Astrocyte (in vitro differentiated cells and primary cell): ENCODE measurements at regions not wholly inside any gene's neighbourhood (a gene's known extent, or its start where the extent isn't known, plus 50 kb on each side); places are given as distances from the start of the nearest gene placed in this dataset.
A peak's percentile ranks its signal among the peaks of the same experiment; 100 is the strongest.

Experiments
- DNase-seq: peaks from one replicate; pipeline ENCODE4 v3.0.0-alpha.2; 2010; ENCODE audit warnings: low read depth
- FAIRE-seq: peaks from 2 replicates; lab custom pipeline; 2011; peaks lifted over from hg19 to GRCh38; lab: Jason Lieb, UNC
- H2AFZ ChIP-seq: 2 replicates; pipeline ENCODE4 v1.6.0; 2012; ENCODE audit warnings: low read depth, low read length, inconsistent platforms
- H3K27ac ChIP-seq: 2 replicates; pipeline ENCODE4 v1.5.1; 2011; ENCODE audit warnings: low read depth, low read length, inconsistent platforms
- H3K27me3 ChIP-seq: 2 replicates; pipeline ENCODE4 v1.6.0; 2011; ENCODE audit warnings: low read length, inconsistent platforms; ENCODE audit not compliant: insufficient read depth
- H3K36me3 ChIP-seq: 2 replicates; pipeline ENCODE4 v1.5.1; 2011; ENCODE audit warnings: low read length, inconsistent platforms; ENCODE audit not compliant: insufficient read depth
- H3K4me1 ChIP-seq: 2 replicates; pipeline ENCODE4 v1.5.1; 2011; ENCODE audit warnings: low read length, inconsistent platforms; ENCODE audit not compliant: insufficient read depth
- H3K4me2 ChIP-seq: 2 replicates; pipeline ENCODE4 v1.6.0; 2012; ENCODE audit warnings: low read length, inconsistent platforms
- H3K4me3 ChIP-seq: 2 replicates; pipeline ENCODE4 v1.5.1; 2011; ENCODE audit warnings: low read depth, mild to moderate bottlenecking, low read length, inconsistent platforms; ENCODE audit not compliant: insufficient read depth
- H3K79me2 ChIP-seq: 2 replicates; pipeline ENCODE4 v1.6.0; 2012; ENCODE audit warnings: mild to moderate bottlenecking, low read length, inconsistent platforms; ENCODE audit not compliant: insufficient read depth
- H3K9ac ChIP-seq: 2 replicates; pipeline ENCODE4 v1.6.0; 2012; ENCODE audit warnings: mild to moderate bottlenecking, low read length, inconsistent platforms
- H3K9me3 ChIP-seq: 2 replicates; pipeline ENCODE4 v1.5.1; 2012; ENCODE audit warnings: low read depth, mild to moderate bottlenecking, low read length, inconsistent platforms; ENCODE audit not compliant: insufficient read depth
- H4K20me1 ChIP-seq: 2 replicates; pipeline ENCODE4 v1.6.0; 2012; ENCODE audit warnings: low read length, inconsistent platforms; ENCODE audit not compliant: insufficient read depth
- H3K27ac Mint-ChIP-seq: one replicate; pipeline ENCODE4 v1.8.0; 2021; ENCODE audit warnings: mild to moderate bottlenecking, mixed read lengths; ENCODE audit not compliant: unreplicated experiment
- H3K27me3 Mint-ChIP-seq: one replicate; pipeline ENCODE4 v1.8.0; 2021; ENCODE audit warnings: low read depth, mixed read lengths; ENCODE audit not compliant: unreplicated experiment
- H3K36me3 Mint-ChIP-seq: one replicate; pipeline ENCODE4 v1.8.0; 2021; ENCODE audit warnings: low read depth, mixed read lengths; ENCODE audit not compliant: unreplicated experiment
- H3K4me1 Mint-ChIP-seq: one replicate; pipeline ENCODE4 v1.8.0; 2021; ENCODE audit warnings: low read depth, mixed read lengths; ENCODE audit not compliant: unreplicated experiment
- H3K4me3 Mint-ChIP-seq: one replicate; pipeline ENCODE4 v1.8.0; 2021; ENCODE audit warnings: mild to moderate bottlenecking, moderate library complexity, mixed read lengths; ENCODE audit not compliant: unreplicated experiment
- H3K9me3 Mint-ChIP-seq: one replicate; pipeline ENCODE4 v1.8.0; 2021; ENCODE audit warnings: mild to moderate bottlenecking, mixed read lengths; ENCODE audit not compliant: unreplicated experiment
- EZH2 ChIP-seq: IDR thresholded peaks from 2 replicates; pipeline ENCODE4 v1.6.1; 2012; ENCODE audit warnings: mild to moderate bottlenecking, low read length, inconsistent platforms; ENCODE audit not compliant: insufficient read depth
- TF ChIP-seq, protein P1 (sequence below): IDR thresholded peaks from 2 replicates; pipeline ENCODE4 v1.5.1; 2011; ENCODE audit warnings: low read depth, mild to moderate bottlenecking, inconsistent platforms, low read length, moderate library complexity; ENCODE audit not compliant: insufficient read depth

- Histone ChIP-seq H3K4me1 (no peaks in the 10 kb centered on the region), H3K36me3 (no peaks in the 10 kb centered on the region), H3K9me3 (no peaks in the 10 kb centered on the region), H3K27ac (no peak overlapping the region), H3K27me3 (no peaks in the 10 kb centered on the region), H3K9ac (no peak overlapping the region), H3K79me2 (no peaks in the 10 kb centered on the region), H4K20me1 (no peaks in the 10 kb centered on the region), H3K4me2 (no peak overlapping the region), H2AFZ (no peak overlapping the region), H3K4me3 (no peak overlapping the region)
- Mint-ChIP-seq H3K4me1 (peaks cover 5% of the 10 kb centered on the region), H3K27me3 (no peaks in the 10 kb centered on the region), H3K36me3 (no peaks in the 10 kb centered on the region), H3K4me3 (no peak overlapping the region), H3K27ac (peak overlapping the region; percentile 44), H3K9me3 (no peaks in the 10 kb centered on the region)
- FAIRE-seq (no peak), DNase-seq (no peak)
- TF ChIP-seq, protein P1, sequence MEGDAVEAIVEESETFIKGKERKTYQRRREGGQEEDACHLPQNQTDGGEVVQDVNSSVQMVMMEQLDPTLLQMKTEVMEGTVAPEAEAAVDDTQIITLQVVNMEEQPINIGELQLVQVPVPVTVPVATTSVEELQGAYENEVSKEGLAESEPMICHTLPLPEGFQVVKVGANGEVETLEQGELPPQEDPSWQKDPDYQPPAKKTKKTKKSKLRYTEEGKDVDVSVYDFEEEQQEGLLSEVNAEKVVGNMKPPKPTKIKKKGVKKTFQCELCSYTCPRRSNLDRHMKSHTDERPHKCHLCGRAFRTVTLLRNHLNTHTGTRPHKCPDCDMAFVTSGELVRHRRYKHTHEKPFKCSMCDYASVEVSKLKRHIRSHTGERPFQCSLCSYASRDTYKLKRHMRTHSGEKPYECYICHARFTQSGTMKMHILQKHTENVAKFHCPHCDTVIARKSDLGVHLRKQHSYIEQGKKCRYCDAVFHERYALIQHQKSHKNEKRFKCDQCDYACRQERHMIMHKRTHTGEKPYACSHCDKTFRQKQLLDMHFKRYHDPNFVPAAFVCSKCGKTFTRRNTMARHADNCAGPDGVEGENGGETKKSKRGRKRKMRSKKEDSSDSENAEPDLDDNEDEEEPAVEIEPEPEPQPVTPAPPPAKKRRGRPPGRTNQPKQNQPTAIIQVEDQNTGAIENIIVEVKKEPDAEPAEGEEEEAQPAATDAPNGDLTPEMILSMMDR: no peak
- TF ChIP-seq EZH2: no peak
Observed at GRCh38 chr14:58796242-58797009, 158.7 kb downstream of the DACT1 start.

GRCh38 chr14:58797010-58797429, 159.3 kb downstream of the DACT1 start:
- no peaks in the 10 kb centered on the region for H3K79me2 ChIP-seq
- H3K4me1 Mint-ChIP-seq: peaks cover 5% of the 10 kb centered on the region
- no peak overlapping the region for H3K9ac ChIP-seq
- no peak overlapping the region for H3K4me3 Mint-ChIP-seq
- no peaks in the 10 kb centered on the region for H3K4me1 ChIP-seq
- H3K27ac ChIP-seq: no peak overlapping the region
- no peaks in the 10 kb centered on the region for H3K27me3 ChIP-seq
- no peaks in the 10 kb centered on the region for H3K36me3 Mint-ChIP-seq
- H3K36me3 ChIP-seq: no peaks in the 10 kb centered on the region
- H3K4me2 ChIP-seq: no peak overlapping the region
- no peak for TF ChIP-seq EZH2
- TF ChIP-seq, protein P1: no peak
- H3K27ac Mint-ChIP-seq: peak overlapping the region; percentile 44
- peaks cover 2% of the 10 kb centered on the region for H3K9me3 Mint-ChIP-seq
- H4K20me1 ChIP-seq: no peaks in the 10 kb centered on the region
- no peak for FAIRE-seq
- DNase-seq: no peak
- no peak overlapping the region for H2AFZ ChIP-seq
- H3K27me3 Mint-ChIP-seq: no peaks in the 10 kb centered on the region
- H3K9me3 ChIP-seq: no peaks in the 10 kb centered on the region
- H3K4me3 ChIP-seq: no peak overlapping the region

DNA sequence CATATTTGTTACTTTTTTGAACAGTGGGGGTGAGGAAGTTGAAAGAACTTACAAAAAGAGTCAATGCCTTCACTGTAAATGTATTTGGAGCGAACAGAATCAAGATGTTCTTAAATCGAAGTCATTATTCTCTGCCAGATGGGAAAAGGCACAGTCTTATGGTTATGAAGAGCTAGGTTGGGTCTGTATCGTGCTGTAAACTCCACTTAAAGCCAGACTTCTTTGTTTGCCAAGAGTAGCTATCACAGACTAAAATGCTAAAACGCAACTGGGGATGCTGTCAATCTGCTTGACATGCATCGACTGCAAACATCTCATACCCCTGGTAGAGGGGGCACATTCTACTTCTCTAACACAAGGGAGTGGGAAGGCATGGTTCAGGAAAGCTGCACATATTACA, 160.4 kb downstream of the DACT1 start:
- Mint-ChIP-seq H3K36me3 (no peaks in the 10 kb centered on the region), H3K27me3 (no peaks in the 10 kb centered on the region), H3K4me1 (peaks cover 3% of the 10 kb centered on the region), H3K27ac (no peak overlapping the region), H3K9me3 (peaks cover 2% of the 10 kb centered on the region), H3K4me3 (no peak overlapping the region)
- H3K4me3 ChIP-seq: no peak overlapping the region
- no peaks in the 10 kb centered on the region for H3K27me3 ChIP-seq
- H3K9me3 ChIP-seq: no peaks in the 10 kb centered on the region
- no peak for FAIRE-seq
- H3K4me2 ChIP-seq: no peak overlapping the region
- DNase-seq: no peak
- no peaks in the 10 kb centered on the region for H3K79me2 ChIP-seq
- H4K20me1 ChIP-seq: no peaks in the 10 kb centered on the region
- H3K4me1 ChIP-seq: no peaks in the 10 kb centered on the region
- H3K36me3 ChIP-seq: no peaks in the 10 kb centered on the region
- no peak overlapping the region for H3K27ac ChIP-seq
- H2AFZ ChIP-seq: no peak overlapping the region
- H3K9ac ChIP-seq: no peak overlapping the region
- TF ChIP-seq EZH2: no peak
- TF ChIP-seq, protein P1: no peak
